ENCODE measurements at regions not wholly inside any gene's neighbourhood (a gene's known extent, or its start where the extent isn't known, plus 50 kb on each side); places are given as distances from the start of the nearest gene placed in this dataset.

GRCh38 chr12:24201258-24201970 lies 251.9 kb upstream of the SOX5 start:
- DNase-seq = no peak

- DNase-seq = no peak
Observed at GRCh38 chr12:24200010-24200409, 250.5 kb upstream of the SOX5 start.

GRCh38 chr12:24198936-24199671 lies 249.6 kb upstream of the SOX5 start:
- DNase-seq = no peak

GRCh38 chr12:24198070-24198469 lies 248.6 kb upstream of the SOX5 start:
- no peak for DNase-seq

- no peak for DNase-seq
Observed at GRCh38 chr12:24197532-24197931, 248.1 kb upstream of the SOX5 start.

GRCh38 chr12:24195063-24195462 lies 245.6 kb upstream of the SOX5 start:
- no peak for DNase-seq

- no peak for DNase-seq
Observed at GRCh38 chr12:24191117-24191516, 241.6 kb upstream of the SOX5 start.

- DNase-seq = no peak
Observed at GRCh38 chr12:24185782-24186181, 236.3 kb upstream of the SOX5 start.

GRCh38 chr12:24177889-24178288 lies 228.4 kb upstream of the SOX5 start:
- no peak for DNase-seq

GRCh38 chr12:24175929-24176328 lies 226.5 kb upstream of the SOX5 start:
- no peak for DNase-seq

- DNase-seq = no peak
Observed at GRCh38 chr12:24175284-24175683, 225.8 kb upstream of the SOX5 start.

- DNase-seq = no peak
Observed at GRCh38 chr12:24173067-24173466, 223.6 kb upstream of the SOX5 start.

GRCh38 chr12:24172773-24173066 lies 223.2 kb upstream of the SOX5 start:
- DNase-seq = no peak

- no peak for DNase-seq
Observed at GRCh38 chr12:24172031-24172772, 222.7 kb upstream of the SOX5 start.

GRCh38 chr12:24155042-24155441 lies 205.6 kb upstream of the SOX5 start:
- no peak for DNase-seq

- DNase-seq = no peak
Observed at GRCh38 chr12:24153079-24153478, 203.6 kb upstream of the SOX5 start.

- DNase-seq = no peak
Observed at GRCh38 chr12:24152270-24152669, 202.8 kb upstream of the SOX5 start.

- no peak for DNase-seq
Observed at GRCh38 chr12:24143928-24144327, 194.5 kb upstream of the SOX5 start.

GRCh38 chr12:24139035-24139434 lies 189.6 kb upstream of the SOX5 start:
- no peak for DNase-seq

- DNase-seq = no peak
Observed at GRCh38 chr12:24138041-24138440, 188.6 kb upstream of the SOX5 start.

GRCh38 chr12:24135158-24135850 lies 185.8 kb upstream of the SOX5 start:
- DNase-seq = no peak

GRCh38 chr12:24134092-24134491 lies 184.6 kb upstream of the SOX5 start:
- no peak for DNase-seq

- no peak for DNase-seq
Observed at GRCh38 chr12:24133384-24133783, 183.9 kb upstream of the SOX5 start.
